Stimulated activated naive CD8-positive, alpha-beta T cell treated with anti-CD3 and anti-CD28 coated beads, Interleukin-15, amount 100 ng/mL, for 72 hours (primary cell): ENCODE measurements at regions not wholly inside any gene's neighbourhood (a gene's known extent, or its start where the extent isn't known, plus 50 kb on each side); places are given as distances from the start of the nearest gene placed in this dataset.
"Not testable (repeated sequence)": the region's sequence is repeated elsewhere in the genome, so short reads cannot be mapped to it uniquely, and the experiment has no call there.

Source experiments
- ATAC-seq: fragments of 150-1000 bp; cut with Tn5 transposase; 2 replicates; pipeline ENCODE4 v1.10.0; 2021; ENCODE audit warnings: mild to moderate bottlenecking, moderate library complexity
- DNase-seq, 2 donors: peaks; one replicate each; pipeline ENCODE4 v3.0.0; 2021 to 2022
- H3K27ac Mint-ChIP-seq, 2 donors: one replicate each; pipeline ENCODE4 v1.8.0; 2022; ENCODE audit warnings: mild to moderate bottlenecking in 2 of 2, mixed read lengths in 2 of 2, moderate library complexity in 2 of 2
- H3K27me3 Mint-ChIP-seq: one replicate; pipeline ENCODE4 v1.8.0; 2022; ENCODE audit warnings: mixed read lengths
- H3K4me1 Mint-ChIP-seq: one replicate; pipeline ENCODE4 v1.8.0; 2022; ENCODE audit warnings: mild to moderate bottlenecking, mixed read lengths
- H3K4me3 Mint-ChIP-seq, 2 donors: one replicate each; pipeline ENCODE4 v1.8.0; 2022; ENCODE audit warnings: mild to moderate bottlenecking in 2 of 2, mixed read lengths in 2 of 2, moderate library complexity in 1 of 2
- H3K9me3 Mint-ChIP-seq, 2 donors: one replicate each; pipeline ENCODE4 v1.8.0; 2022; ENCODE audit warnings: mixed read lengths in 2 of 2

DNA sequence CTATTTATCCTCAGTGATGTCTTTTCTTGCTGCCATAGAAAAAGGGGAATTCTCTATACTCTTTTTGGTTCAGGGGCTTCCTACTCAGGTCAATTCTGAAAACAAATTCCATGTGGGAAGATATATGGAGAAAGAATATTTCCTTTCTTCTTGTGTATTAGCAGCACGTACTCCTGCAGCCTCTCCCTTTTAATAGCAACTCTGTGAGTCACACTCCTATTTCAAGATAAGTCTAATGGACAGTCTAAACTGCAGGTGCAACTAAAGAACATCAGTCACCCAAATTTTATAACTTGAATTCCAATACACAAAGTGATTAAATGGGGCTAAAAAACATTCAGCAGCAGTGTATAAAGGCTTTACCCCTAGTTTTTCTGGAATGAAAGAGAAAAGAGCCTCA, 942.2 kb downstream of the CNTNAP5 start:
- H3K27ac Mint-ChIP-seq: no peak overlapping the region
- DNase-seq (no peak), ATAC-seq (no peak)
- peaks cover 0 to 7% of the 10 kb centered on the region in 2 donors for H3K9me3 Mint-ChIP-seq
- H3K4me3 Mint-ChIP-seq: no peak overlapping the region
- H3K4me1 Mint-ChIP-seq: no peaks in the 10 kb centered on the region
- H3K27me3 Mint-ChIP-seq: no peaks in the 10 kb centered on the region

DNA sequence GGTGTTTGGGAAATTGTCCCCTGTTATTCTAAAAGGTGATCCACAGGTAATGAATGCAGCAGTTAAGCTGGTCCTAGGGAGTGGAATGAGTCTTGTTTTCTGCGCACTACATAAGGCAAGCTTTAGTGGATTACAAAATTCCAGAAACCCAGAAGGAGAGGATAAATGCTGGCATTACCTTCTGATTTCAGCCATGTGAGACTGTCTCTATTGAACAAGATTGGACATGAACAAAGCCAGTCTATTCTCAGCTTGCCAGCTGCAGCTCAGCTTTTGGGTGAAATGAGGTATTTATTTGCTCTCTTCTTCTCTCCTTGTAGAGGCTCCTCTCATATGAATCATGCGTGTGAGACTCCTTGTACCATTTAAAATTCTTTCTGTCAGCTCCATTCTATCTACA, 944.9 kb downstream of the CNTNAP5 start:
- peaks cover 6 to 15% of the 10 kb centered on the region in 2 donors for H3K9me3 Mint-ChIP-seq
- H3K27ac Mint-ChIP-seq: no peak overlapping the region
- H3K27me3 Mint-ChIP-seq: no peaks in the 10 kb centered on the region
- ATAC-seq (no peak), DNase-seq (no peak)
- no peaks in the 10 kb centered on the region for H3K4me1 Mint-ChIP-seq
- no peak overlapping the region for H3K4me3 Mint-ChIP-seq

DNA sequence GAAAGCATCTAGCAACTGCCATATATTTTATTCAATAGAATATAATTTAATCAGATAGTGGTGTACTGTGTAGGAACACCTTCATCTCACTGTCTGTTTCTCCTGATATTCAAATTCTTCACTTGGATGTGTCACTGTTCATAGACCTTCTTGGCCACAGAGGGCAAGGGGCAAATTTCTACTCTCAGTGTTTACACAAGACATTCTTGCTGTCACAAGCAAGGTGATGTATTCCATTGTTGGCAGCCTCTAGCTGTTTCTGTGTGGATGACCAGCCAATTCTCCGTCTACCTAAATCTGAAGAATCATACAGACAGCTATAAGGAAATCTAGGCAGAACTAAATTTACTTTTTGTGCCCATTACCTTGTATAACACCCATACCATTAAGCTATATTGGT, 948.3 kb downstream of the CNTNAP5 start:
- Mint-ChIP-seq H3K27ac (no peak overlapping the region), H3K27me3 (no peaks in the 10 kb centered on the region), H3K9me3 (peaks cover 6 to 22% of the 10 kb centered on the region in 2 donors), H3K4me3 (no peak overlapping the region), H3K4me1 (no peaks in the 10 kb centered on the region)
- DNase-seq (no peak), ATAC-seq (no peak)

DNA sequence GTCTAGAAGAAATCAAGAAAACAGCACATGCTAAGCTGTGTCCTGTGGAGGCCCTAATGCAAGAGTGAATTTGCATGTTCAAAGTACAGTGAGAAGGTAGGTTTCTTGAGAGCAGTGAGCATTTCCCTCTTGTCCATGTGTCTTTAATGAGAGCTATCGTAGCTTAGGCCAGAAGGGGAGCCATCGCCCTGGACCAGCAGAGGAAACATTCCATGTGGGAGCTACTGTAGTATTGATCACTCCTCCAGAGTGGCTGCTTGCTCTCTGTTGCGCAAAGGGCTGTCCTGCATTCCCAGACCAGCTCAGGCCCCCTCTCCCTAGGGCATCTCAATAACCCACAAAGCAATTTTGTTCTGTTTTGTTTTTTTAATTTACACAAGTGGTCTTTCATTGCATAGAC, 950.1 kb downstream of the CNTNAP5 start:
- DNase-seq: no peak
- no peak overlapping the region for H3K4me3 Mint-ChIP-seq
- no peaks in the 10 kb centered on the region for H3K4me1 Mint-ChIP-seq
- H3K9me3 Mint-ChIP-seq: peaks cover 6 to 16% of the 10 kb centered on the region in 2 donors
- peak overlapping the region in 1 of 2 donors; percentile 37 for H3K27ac Mint-ChIP-seq
- no peaks in the 10 kb centered on the region for H3K27me3 Mint-ChIP-seq
- ATAC-seq: no peak

DNA sequence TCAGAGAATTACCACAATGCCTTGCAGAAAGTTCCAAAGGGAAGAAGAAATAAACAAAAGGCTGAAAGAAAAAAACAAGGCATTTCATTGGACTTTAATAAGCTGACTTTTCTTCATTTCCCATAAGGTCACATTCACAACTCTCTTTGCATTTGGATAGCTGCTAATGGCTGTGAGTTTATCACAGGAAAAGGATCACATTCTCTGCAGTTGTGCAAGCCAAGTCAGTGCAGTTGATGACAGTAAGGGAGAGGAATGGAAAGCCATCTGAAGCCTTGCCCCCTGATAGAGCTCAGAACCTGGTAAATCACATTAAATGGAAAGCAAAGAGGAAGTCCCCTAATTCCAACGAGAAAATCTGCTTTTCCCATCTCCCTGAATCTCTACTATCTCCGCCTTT, 950.6 kb downstream of the CNTNAP5 start:
- ATAC-seq: no peak
- DNase-seq: no peak
- H3K27ac Mint-ChIP-seq: no peak overlapping the region
- no peaks in the 10 kb centered on the region for H3K4me1 Mint-ChIP-seq
- no peak overlapping the region for H3K4me3 Mint-ChIP-seq
- peaks cover 6 to 15% of the 10 kb centered on the region in 2 donors for H3K9me3 Mint-ChIP-seq
- no peaks in the 10 kb centered on the region for H3K27me3 Mint-ChIP-seq

DNA sequence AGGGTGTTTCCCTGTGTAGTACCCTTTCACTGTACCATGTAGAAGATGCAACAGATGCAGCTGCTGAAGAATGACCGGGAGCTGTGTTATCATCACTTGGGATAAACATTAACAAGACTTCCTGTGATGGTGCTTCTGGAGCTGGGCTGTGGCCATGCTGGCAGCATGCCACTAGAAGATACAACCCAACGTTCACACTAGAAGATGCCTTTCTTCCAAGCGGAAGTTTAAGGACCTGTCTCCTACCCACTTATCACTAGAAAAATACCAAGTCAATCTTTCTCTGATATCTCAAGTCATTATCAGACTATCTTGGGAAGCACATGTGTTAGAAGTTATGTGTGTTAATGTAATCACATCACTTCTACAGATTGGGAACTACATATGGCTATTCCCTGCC, 953.5 kb downstream of the CNTNAP5 start:
- Mint-ChIP-seq H3K4me3 (no peak overlapping the region), H3K9me3 (peaks cover 0 to 23% of the 10 kb centered on the region in 2 donors), H3K4me1 (no peaks in the 10 kb centered on the region), H3K27ac (no peak overlapping the region), H3K27me3 (no peaks in the 10 kb centered on the region)
- ATAC-seq (no peak), DNase-seq (no peak)

DNA sequence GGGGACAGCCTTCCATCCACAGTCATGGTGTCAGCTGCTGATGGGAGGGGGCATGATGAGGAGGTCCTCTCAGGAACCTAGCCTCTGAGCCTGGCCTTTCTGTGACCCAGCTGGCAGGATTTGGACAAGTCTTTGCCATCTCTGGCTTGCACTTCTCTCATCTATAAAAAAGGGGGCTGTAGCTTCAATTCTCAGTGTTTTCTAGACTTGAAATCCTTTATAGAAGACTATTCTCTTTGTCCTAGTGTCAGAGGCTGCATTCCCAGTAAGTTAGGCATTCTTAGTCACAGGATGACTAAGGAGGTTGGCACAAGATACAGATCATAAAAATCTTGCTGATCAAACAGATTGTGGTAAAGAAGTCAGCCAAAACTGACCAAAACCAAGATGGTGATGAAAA, 958.5 kb downstream of the CNTNAP5 start:
- Mint-ChIP-seq H3K4me3 (no peak overlapping the region), H3K27me3 (no peaks in the 10 kb centered on the region), H3K9me3 (peaks cover 6 to 22% of the 10 kb centered on the region in 2 donors), H3K4me1 (no peaks in the 10 kb centered on the region), H3K27ac (no peak overlapping the region)
- no peak for DNase-seq
- ATAC-seq: no peak

DNA sequence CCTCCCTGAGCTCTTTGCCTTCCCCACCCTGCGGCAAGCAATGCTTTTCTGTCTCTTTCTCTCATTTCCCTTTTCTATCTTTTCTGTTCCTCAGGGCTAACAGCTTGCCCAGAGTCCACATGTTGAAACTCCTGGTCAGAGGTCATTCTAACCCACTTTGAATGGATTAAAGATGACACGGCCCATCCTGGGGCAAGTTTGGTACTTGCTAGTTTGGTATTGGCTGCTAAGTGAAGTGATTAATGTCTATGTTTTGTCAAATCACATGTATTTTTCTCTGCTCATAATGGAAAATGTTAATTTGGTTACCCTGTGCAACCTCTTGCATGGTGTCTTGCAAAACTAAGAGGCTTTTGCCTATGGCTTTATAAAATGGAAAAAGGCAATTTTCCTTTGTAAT, 960.2 kb downstream of the CNTNAP5 start:
- ATAC-seq (no peak), DNase-seq (no peak)
- Mint-ChIP-seq H3K27me3 (no peaks in the 10 kb centered on the region), H3K4me3 (no peak overlapping the region), H3K27ac (no peak overlapping the region), H3K9me3 (peaks cover 6 to 22% of the 10 kb centered on the region in 2 donors), H3K4me1 (no peaks in the 10 kb centered on the region)

DNA sequence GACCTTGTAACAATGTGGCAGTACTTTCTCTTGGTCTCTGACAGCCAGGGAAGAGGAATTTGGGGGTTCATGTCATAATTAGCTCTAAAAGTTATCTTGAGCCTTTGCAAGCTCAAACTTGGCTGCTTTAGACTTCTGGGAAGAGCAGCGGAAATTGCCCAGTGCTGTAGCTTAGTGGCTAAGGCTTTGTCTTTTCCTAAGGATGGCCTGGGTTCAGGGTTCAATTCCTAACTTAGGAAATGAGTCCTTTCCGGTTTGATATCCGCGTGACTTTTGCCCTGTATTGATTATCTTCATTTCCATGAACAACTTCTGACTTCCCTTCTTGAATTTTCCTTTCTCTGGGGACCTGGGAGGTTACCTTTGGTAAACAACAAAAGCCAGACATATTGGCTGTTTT, 961.0 kb downstream of the CNTNAP5 start:
- Mint-ChIP-seq H3K4me1 (no peaks in the 10 kb centered on the region), H3K27me3 (no peaks in the 10 kb centered on the region), H3K27ac (no peak overlapping the region), H3K4me3 (no peak overlapping the region), H3K9me3 (peaks cover 6 to 18% of the 10 kb centered on the region in 2 donors)
- DNase-seq (no peak), ATAC-seq (no peak)

DNA sequence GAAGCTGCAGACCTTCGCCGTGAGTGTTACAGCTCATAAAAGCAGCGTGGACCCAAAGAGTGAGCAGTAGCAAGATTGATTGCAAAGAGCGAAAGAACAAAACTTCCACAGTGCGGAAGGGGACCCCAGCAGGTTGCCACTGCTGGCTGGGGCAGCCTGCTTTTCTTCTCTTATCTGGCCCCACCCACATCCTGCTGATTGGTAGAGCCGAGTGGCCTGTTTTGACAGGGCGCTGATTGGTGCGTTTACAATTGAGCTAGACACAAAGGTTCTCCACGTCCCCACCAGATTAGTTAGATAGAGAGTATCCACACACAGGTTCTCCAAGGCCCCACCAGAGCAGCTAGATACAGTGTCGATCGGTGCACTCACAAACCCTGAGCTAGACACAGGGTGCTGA, 961.8 kb downstream of the CNTNAP5 start:
- H3K27me3 Mint-ChIP-seq, H3K4me1 Mint-ChIP-seq, H3K4me3 Mint-ChIP-seq, H3K27ac Mint-ChIP-seq, DNase-seq, ATAC-seq: not testable (repeated sequence)
- H3K9me3 Mint-ChIP-seq: peaks cover 6 to 15% of the 10 kb centered on the region in 2 donors

DNA sequence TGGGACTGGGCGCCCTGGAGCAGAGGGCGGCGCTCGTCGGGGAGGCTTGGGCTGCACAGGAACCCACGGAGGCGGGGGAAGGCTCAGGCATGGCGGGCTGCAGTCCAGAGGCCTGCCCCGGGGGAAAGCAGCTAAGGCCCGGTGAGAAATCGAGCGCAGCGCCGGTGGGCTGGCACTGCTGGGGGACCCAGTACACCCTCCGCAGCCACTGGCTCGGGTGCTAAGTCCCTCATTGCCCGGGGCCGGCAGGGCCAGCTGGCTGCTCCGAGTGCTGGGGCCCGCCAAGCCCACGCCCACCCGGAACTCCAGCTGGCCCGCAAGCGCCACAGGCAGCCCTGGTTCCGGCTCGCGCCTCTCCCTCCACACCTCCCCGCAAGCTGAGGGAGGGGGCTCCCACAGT, 962.3 kb downstream of the CNTNAP5 start:
- H3K27me3 Mint-ChIP-seq, H3K4me1 Mint-ChIP-seq, H3K27ac Mint-ChIP-seq, DNase-seq, H3K4me3 Mint-ChIP-seq, ATAC-seq: not testable (repeated sequence)
- H3K9me3 Mint-ChIP-seq: peaks cover 6 to 15% of the 10 kb centered on the region in 2 donors

DNA sequence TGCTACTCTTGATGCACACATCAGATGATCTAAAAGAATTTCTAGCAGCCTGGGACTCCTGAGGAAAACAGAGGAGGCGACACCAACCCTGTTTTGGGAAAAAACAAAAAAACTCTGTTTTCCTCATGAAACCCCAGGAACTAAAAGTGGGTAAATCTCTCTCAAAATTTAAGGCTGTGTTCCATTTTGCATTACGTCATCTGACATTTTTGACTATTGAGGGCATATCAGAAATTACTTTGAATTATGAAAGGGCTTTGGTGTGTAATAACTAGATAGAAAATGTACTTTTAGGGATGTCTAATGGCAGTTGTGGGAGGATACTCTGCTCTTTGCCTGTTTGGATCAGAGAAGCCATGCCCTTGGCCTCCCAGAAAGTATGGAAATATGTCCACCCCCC, 963.0 kb downstream of the CNTNAP5 start:
- Mint-ChIP-seq H3K4me1 (no peaks in the 10 kb centered on the region), H3K4me3 (no peak overlapping the region), H3K27me3 (no peaks in the 10 kb centered on the region), H3K9me3 (peaks cover 6 to 15% of the 10 kb centered on the region in 2 donors), H3K27ac (no peak overlapping the region)
- DNase-seq (no peak), ATAC-seq (no peak)

DNA sequence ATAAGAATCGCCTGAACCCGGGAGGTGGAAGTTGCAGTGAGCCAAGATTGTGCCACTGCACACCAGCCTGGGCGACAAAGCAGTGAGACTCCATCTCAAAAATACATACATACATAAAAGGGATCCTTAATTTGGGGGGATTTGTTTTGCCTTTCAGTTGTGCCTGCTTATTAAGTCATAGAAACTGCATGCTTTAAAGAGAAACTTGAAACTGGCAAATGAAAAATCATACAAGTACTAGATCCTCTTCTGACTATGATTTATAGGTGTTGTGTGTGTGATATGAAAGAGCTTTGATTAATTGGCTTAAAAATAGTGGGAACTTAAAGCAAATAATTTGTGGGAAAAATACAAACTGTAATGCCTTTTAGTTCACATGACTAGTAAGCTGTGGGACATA, 963.7 kb downstream of the CNTNAP5 start:
- no peak overlapping the region for H3K4me3 Mint-ChIP-seq
- peaks cover 6 to 15% of the 10 kb centered on the region in 2 donors for H3K9me3 Mint-ChIP-seq
- ATAC-seq (no peak), DNase-seq (no peak)
- no peak overlapping the region for H3K27ac Mint-ChIP-seq
- H3K4me1 Mint-ChIP-seq: no peaks in the 10 kb centered on the region
- H3K27me3 Mint-ChIP-seq: no peaks in the 10 kb centered on the region

DNA sequence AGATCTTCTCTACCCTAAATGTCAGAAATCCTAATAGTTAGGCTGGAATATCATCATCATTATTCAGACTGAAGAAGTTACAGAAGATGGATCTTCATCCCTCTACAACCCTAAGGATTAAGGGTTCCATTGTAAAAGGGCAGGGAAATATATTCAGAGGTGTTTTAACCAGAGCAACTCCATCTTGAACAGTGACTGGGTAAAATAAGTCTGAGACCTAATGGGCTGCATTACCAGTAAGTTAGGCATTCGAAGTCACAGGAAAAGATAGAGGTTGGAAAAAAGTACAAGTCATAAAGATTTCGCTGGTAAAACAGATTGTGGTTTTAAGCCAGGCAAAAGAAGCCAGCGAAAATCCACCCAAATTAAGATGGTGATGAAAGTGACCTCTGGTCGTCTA, 968.7 kb downstream of the CNTNAP5 start:
- Mint-ChIP-seq H3K4me1 (no peaks in the 10 kb centered on the region), H3K9me3 (peaks cover 0 to 5% of the 10 kb centered on the region in 2 donors), H3K27ac (no peak overlapping the region), H3K4me3 (no peak overlapping the region), H3K27me3 (no peaks in the 10 kb centered on the region)
- DNase-seq: no peak
- ATAC-seq: no peak

DNA sequence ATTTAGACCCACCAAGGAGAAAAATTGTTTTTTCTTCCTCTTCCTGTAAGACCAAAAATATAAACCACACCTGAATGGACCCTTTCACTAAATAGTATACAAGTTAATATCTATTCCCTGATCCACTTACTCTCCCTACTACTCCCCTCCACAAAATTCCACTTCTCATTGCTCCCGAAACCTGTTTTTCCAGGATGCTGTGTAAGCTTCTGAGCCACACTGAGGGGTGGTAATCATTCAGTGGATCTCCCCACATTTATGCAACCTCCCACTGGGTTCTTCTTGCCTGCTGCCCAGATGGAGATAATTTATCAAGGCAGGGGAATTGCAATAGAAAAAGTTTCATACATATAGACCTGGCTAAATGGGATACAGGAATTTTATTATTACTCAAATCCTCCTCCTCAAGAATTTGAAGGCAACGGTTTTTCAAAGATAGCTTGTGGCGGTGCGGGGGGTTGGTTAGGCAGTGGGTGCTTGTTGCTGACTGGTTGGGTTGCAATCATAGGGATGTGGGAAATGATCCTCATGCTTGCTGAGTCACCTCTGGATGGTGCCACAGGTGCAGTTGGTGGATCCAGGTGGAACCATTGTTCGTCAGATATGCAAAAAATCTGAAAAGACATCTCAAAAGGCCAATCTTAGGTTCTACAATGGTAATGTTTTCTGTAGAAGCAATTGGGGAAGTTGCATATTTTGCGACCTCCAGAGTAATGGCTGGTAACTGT, 970.3 kb downstream of the CNTNAP5 start:
- peaks cover 0 to 12% of the 10 kb centered on the region in 2 donors for H3K9me3 Mint-ChIP-seq
- ATAC-seq: no peak
- no peak overlapping the region for H3K4me3 Mint-ChIP-seq
- no peak overlapping the region for H3K27ac Mint-ChIP-seq
- H3K27me3 Mint-ChIP-seq: no peaks in the 10 kb centered on the region
- DNase-seq: no peak
- no peaks in the 10 kb centered on the region for H3K4me1 Mint-ChIP-seq

DNA sequence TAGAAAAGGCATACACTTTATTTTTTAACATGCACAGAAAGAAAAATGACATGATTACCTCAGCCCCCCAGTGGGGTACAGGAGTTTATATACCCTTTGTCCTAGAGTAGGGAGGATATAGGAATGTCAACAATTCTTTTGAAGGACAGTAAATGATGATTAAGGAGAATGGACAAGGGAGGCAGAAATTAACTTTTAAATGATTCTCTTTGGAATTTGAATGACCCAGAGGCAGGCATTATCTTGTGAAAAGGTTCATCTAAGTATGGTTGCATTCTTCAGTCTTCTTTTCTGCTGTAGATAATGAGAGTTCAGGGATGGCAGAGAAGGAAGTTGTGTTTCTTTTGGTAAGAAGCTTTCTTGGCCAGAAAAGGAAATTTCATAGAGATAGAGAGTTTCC, 971.3 kb downstream of the CNTNAP5 start:
- H3K9me3 Mint-ChIP-seq: peaks cover 0 to 12% of the 10 kb centered on the region in 2 donors
- no peak for ATAC-seq
- no peak for DNase-seq
- peak overlapping the region in 1 of 2 donors; percentile 74 for H3K27ac Mint-ChIP-seq
- H3K4me1 Mint-ChIP-seq: no peaks in the 10 kb centered on the region
- H3K27me3 Mint-ChIP-seq: no peaks in the 10 kb centered on the region
- no peak overlapping the region for H3K4me3 Mint-ChIP-seq

DNA sequence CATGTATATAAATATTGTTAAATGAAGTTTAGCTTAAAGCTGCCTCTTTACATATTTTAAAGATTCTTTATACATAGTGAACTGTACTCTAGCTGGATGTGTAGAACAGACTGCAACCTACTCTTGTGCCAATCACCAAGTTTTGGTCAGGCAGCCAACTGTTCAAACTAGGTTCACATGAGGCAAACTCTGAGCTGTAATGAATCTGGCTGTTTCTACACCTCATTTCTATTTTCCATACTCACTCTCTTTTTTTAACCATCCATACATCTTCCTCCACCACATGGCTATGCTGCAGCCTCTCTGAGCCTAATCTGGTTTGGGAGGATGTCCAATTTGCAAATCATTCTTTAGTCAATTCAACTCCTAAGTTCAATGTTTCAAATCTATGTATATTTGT, 974.8 kb downstream of the CNTNAP5 start:
- H3K27ac Mint-ChIP-seq: no peak overlapping the region
- DNase-seq (no peak), ATAC-seq (no peak)
- no peak overlapping the region for H3K4me3 Mint-ChIP-seq
- peaks cover 0 to 12% of the 10 kb centered on the region in 2 donors for H3K9me3 Mint-ChIP-seq
- H3K4me1 Mint-ChIP-seq: no peaks in the 10 kb centered on the region
- H3K27me3 Mint-ChIP-seq: no peaks in the 10 kb centered on the region
